Endothelial cell of hepatic sinusoid (primary cell): ENCODE measurements at regions not wholly inside any gene's neighbourhood (a gene's known extent, or its start where the extent isn't known, plus 50 kb on each side); places are given as distances from the start of the nearest gene placed in this dataset.
"Not testable (repeated sequence)": the region's sequence is repeated elsewhere in the genome, so short reads cannot be mapped to it uniquely, and the experiment has no call there.

Experiments
- in situ Hi-C: cut with HindIII; loops from 2 replicates; pipeline ENCODE4 v1.10.0; 2017; ENCODE audit warnings: low sequenced_read_pairs

DNA sequence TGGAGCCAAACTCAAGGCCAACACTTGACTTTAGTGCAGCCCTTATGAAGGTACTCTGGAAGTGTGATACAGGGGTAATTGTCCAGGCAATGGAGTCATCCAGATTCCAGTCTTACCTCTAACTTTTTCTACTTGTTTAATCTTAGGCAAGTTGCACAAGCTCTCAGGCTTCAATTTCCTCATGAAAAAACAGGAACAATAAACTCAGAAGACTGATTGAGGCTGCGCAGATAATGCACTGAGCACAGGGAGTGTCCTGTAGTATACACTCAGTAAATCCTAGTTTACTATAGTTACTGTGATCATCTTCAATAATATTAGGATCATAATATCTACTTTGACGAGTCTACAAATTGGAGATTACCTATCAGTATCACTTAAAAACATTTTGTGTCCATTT is 127.5 kb upstream of the SMLR1 start:
- in situ Hi-C loops, result loop anchor here (5.0 kb wide), 1 partner anchor 58 kb away; no protein-coding TSS in a partner anchor

DNA sequence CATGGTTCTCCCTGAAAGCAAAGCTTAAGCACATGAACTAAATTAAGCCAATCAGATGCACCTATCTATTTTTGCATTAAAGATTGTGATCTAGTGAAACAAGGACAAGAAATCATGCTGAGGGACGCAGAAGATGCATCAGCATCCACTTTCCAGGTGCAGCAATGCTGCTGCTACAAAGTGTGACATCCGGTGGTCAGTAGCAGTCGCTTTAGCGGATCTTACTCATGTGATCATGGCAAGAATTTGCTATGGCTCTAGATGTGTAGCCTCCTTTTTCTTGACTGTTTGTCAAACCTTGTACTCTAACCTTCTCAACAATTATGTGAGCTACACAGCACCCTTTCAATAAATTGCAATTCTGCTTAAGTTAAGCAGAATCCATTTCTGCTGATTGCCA is 126.8 kb upstream of the SMLR1 start:
- in situ Hi-C loops, result loop anchor here (5.0 kb wide), 1 partner anchor 57 kb away; no protein-coding TSS in a partner anchor

DNA sequence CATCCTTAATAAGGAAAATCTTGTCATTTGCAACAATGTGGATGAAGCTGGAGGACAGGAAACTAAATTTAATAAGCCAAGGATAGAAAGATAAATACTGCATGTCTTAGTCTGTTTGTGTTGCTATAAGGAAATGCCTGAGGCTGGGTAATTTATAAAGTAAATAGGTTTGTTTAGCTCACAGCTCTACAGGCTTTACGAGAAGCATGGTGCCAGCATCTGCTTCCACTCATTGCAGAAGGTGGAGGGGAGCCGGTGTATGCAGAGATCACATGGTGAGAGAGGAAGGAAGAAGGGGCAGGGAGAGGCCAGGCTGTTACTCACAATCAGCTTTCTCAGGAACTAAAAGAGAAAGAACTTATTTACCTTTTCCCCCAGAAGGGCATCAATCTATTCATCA is 118.9 kb upstream of the SMLR1 start:
- in situ Hi-C loops, result no loop called here

DNA sequence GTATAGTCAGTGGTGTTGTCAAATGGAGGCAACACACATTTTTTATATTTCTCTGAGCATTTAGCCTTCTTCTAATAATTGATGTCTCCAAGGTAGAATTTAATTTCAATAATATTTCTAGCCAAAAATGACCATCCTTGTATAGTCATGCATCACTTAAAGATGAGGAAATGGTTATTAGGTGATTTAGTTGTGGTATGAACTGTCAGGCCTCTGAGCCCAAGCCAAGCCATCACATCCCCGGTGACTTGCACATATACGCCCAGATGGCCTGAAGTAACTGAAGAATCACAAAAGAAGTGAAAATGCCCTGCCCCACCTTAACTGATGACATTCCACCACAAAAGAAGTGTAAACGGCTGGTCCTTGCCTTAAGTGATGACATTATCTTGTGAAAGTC is 115.6 kb upstream of the SMLR1 start:
- in situ Hi-C loops, result not testable (repeated sequence)

DNA sequence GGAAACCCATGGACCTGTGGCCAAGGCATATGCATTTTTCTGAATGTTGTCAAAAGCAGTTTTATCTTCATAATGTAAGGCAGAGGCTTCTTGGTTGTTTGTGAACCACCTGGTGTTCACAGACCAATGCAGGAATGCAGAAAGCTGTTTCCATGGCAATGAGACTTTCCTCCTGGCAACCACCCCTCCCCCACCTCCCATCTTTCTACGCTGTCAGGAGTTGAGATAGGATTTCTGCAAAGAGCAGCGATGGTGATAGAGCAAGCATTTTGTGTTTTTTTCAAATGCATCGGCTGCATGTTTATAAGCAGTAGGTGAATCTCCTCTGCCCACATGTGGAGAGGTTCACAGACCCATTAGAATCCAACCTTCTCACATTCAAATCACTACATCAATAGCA is 114.1 kb upstream of the SMLR1 start:
- in situ Hi-C loops, result no loop called here

DNA sequence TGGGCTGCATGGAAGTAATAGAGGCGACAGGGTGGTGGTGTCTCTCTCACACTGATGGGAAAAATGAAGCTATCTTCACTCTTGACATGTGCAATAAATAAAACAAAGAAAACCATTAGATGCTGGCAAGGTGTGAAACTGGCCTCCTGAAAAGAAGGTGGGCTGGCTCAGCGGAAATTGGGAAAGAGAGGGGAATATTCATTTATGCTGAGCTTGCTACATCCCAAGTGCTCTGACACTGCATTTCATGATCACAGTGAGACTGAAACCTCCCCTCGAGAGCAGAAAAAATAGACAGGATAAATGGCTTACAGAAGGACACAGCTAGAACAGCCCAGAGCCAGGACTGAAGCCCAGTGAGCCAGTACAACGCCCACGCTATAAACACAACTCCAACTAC is 112.1 kb upstream of the SMLR1 start:
- in situ Hi-C loops, result no loop called here

- in situ Hi-C loops, result no loop called here
Measured at GRCh38 chr6:130716466-130716865, 110.7 kb upstream of the SMLR1 start.

DNA sequence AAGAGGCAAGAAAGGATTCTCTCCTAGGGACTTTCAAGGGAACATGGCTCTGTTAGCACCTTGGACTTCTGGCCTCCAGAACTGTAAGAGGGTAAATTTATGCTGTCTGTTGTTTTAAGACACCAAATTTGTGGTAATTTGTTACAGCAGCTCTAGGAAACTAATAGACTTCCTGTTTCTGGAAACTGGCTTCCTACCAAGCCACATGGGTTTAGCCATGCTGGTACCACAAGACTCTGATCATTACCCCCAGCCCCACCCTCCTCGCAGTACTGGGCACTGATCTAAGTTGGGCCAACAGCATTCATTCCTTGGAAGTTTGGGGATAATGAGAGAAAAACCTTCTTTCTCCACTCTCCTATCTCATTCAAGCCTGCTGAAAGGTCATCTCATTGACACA is 109.5 kb upstream of the SMLR1 start:
- in situ Hi-C loops, result no loop called here

DNA sequence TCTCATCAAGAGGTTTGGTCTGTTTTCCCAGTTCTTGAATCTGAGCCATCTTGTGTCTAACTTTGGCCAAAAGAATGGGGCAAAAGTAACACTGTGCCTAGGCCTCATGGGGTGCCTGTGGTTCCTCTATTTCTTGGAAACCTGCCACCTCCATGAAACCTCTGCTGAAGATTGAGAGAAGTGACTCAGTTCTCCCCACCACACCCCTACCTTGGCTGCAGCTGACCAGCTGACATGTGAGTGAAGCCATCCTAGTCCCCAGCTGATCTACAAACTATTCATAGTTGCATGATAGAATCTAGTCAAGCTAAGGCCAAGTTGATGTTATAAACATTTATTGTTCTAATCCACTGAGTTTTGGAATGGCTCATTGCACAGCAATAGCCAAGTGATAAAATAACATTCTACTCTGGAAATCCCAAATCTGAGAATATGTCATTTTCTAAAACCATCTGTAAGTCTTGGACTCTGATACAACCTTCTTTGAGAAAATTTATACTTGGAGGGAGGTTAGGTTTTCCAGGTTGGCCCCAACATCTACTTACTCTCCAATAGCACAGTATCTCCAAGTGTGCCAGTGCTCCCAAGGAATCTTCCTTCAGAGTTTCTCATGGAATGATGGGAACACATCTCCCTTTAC is 107.0 kb upstream of the SMLR1 start:
- in situ Hi-C loops, result no loop called here

DNA sequence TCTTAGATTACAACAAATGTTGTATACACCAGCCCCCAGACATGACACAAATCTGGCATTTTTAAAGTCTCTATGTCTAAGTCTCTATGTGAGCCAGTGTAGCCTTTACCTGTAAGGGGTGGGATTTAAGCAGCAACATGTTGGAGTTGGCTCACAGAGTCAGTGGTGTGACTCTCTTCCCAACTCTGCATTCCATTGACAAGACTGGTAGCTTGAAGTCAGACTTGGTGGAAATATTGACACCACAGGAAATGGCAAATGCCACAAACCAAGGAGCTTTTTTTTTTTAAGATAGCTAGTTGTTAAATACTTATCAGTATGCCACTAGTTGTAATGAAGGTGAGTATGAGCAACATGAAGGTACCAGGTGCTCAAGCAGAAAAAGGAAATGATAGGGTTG is 103.1 kb upstream of the SMLR1 start:
- in situ Hi-C loops, result no loop called here

- in situ Hi-C loops, result no loop called here
Measured at GRCh38 chr6:130725551-130725950, 101.7 kb upstream of the SMLR1 start.

GRCh38 chr6:130728064-130728463 is 99.1 kb upstream of the SMLR1 start:
- in situ Hi-C loops, result not testable (repeated sequence)

- in situ Hi-C loops, result no loop called here
Measured at GRCh38 chr6:130730600-130730999, 96.6 kb upstream of the SMLR1 start.

DNA sequence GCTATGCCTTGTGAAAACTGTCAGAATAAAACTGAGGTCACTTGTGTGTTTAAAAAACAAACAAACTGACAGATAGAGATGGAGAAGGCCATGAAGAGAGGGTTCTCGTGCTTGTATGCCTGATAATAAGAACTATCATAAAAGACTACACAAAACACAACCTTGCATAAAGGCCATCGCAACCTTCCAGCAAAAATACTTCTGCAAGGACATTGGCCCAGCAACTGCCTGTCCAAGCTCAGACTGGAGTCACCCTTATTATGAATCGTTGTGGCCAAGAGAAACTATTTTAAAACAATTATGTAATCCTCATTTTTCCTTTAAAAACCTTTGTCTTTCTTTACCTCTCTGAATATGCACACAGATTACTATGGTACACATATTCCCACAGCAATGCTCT is 93.0 kb upstream of the SMLR1 start:
- in situ Hi-C loops, result no loop called here

- in situ Hi-C loops, result no loop called here
Measured at GRCh38 chr6:130740308-130740707, 86.9 kb upstream of the SMLR1 start.

DNA sequence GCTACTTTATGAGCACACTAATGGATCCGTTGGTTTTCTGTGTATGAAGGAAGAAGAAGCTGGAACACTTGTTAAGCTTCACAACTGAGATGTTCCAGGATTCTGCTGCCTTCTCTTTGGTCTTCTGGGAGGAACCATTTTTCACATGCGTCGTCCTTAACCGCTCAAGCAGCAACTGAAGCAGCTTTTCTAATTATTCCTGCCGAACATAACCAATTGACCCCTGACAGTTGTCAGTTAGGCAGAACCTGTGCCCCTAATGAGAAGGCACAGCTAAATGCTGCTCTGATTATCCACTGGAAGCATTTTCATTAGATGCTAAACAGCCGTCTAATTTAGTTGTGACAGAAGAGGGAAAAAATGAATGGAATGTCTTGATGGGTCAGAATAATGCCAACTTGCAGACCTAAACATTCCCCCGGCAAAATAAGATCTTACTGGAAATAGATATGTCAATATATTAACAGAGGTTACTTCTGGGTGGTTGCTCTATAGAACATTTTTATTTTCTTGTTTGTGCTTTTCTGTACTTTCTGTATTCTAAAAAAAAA is 85.0 kb upstream of the SMLR1 start:
- in situ Hi-C loops, result no loop called here

GRCh38 chr6:130743175-130743574 is 84.0 kb upstream of the SMLR1 start:
- in situ Hi-C loops, result no loop called here

DNA sequence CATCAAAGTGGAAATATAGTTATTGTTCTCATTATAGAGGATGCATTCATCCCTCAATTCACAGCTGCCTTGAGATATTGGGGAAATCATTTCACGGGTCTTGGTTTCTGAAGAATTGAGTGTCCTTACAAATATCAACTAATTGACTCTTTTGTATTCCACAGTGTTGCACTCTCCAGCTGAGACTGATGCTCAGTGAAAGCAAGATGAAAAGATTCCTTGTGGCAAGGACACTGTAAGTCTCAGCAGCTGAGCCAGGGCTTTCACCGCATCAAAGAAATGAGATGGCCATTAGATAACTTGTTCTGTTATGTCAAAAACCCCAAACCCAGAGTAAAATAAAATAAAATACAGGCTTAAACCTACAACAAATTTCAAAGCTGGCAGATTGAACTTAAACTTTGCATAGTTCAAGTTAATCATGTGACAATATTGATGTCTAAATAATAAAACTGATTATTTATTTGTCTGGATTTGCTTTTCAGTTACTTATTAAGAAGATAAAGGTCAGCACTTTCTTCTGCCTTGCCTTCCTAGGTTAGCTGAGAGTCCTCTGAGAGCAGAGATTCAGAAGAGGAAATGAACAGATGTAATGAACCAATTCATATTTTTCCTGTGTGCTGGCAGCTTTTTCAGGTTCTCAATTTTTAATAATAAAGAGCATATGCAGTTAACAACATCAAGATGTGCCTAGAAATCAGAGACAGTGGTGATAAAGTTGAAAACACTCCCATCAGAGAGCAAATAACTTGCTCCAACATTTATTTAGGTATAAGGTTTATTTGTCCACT is 82.4 kb upstream of the SMLR1 start:
- in situ Hi-C loops, result no loop called here

DNA sequence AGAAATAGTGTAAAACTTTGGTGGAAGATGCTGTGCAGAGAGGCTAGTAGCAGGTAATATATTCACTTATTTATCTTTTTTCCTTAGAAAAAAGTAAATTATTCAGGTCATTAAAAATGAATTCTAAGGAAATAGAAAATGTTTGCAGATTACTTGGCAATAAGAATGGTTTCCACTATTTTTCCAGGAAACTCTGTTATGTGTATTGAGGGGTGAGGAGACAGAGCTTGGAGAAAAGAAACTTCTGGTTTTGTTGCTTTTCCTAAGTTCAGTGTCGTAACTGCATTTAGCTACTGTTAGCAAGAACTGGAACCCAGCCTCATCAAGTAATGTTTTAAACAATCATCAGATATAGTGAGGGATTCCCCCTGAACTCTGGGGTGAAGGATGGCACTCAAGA is 79.2 kb upstream of the SMLR1 start:
- in situ Hi-C loops, result no loop called here

- in situ Hi-C loops, result no loop called here
Measured at GRCh38 chr6:130749402-130749801, 77.8 kb upstream of the SMLR1 start.

DNA sequence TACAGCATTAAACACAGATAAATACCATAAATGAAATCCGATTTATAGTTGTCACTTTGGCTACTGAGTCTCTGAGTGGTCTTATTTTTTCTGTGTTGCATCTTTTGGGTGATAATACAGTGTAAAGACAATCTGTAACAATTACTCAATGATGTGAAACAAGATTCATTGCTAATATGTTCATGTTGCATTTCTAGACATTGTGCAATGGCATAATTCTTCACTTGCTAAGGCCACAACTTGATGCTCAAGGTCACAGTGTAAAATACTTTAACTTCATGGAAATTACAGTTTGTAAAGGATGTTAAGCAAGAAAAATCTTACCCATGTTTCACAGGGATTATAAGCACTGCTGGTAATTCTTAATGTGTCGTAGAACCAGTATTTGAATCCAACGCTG is 74.9 kb upstream of the SMLR1 start:
- in situ Hi-C loops, result no loop called here

- in situ Hi-C loops, result loop anchor here (5.0 kb wide), 1 partner anchor 53 kb away; no protein-coding TSS in a partner anchor
Measured at GRCh38 chr6:130754786-130755367, 72.3 kb upstream of the SMLR1 start.
